ENCODE measurements at regions not wholly inside any gene's neighbourhood (a gene's known extent, or its start where the extent isn't known, plus 50 kb on each side); places are given as distances from the start of the nearest gene placed in this dataset.

- TF ChIP-seq, protein P1, sequence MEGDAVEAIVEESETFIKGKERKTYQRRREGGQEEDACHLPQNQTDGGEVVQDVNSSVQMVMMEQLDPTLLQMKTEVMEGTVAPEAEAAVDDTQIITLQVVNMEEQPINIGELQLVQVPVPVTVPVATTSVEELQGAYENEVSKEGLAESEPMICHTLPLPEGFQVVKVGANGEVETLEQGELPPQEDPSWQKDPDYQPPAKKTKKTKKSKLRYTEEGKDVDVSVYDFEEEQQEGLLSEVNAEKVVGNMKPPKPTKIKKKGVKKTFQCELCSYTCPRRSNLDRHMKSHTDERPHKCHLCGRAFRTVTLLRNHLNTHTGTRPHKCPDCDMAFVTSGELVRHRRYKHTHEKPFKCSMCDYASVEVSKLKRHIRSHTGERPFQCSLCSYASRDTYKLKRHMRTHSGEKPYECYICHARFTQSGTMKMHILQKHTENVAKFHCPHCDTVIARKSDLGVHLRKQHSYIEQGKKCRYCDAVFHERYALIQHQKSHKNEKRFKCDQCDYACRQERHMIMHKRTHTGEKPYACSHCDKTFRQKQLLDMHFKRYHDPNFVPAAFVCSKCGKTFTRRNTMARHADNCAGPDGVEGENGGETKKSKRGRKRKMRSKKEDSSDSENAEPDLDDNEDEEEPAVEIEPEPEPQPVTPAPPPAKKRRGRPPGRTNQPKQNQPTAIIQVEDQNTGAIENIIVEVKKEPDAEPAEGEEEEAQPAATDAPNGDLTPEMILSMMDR (conservative IDR thresholded peaks at IDR 0.05; ENCODE audit: low read length): no peak
- no peak for TF ChIP-seq EZH2phosphoT487 (IDR thresholded peaks at IDR 0.05; ENCODE audit: borderline replicate concordance)
Measured at GRCh38 chr4:32203340-32203739, 1483.2 kb downstream of the PCDH7 start.

Measured in Loucy (cell line).